ENCODE measurements at regions not wholly inside any gene's neighbourhood (a gene's known extent, or its start where the extent isn't known, plus 50 kb on each side); places are given as distances from the start of the nearest gene placed in this dataset.
A peak's percentile ranks its signal among the peaks of the same experiment; 100 is the strongest.

GRCh38 chr20:12808006-12808567, 200.7 kb upstream of the SPTLC3 start:
- H3K36me3 ChIP-seq: no peaks in the 10 kb centered on the region
- H3K9me3 ChIP-seq: no peaks in the 10 kb centered on the region
- intact Hi-C loops (cut with DNase I): no loop called here
- DNase-seq (no peak), ATAC-seq (no peak)
- H3K4me1 ChIP-seq: no peaks in the 10 kb centered on the region
- no peaks in the 10 kb centered on the region for H3K27me3 ChIP-seq
- TF ChIP-seq, protein P1, sequence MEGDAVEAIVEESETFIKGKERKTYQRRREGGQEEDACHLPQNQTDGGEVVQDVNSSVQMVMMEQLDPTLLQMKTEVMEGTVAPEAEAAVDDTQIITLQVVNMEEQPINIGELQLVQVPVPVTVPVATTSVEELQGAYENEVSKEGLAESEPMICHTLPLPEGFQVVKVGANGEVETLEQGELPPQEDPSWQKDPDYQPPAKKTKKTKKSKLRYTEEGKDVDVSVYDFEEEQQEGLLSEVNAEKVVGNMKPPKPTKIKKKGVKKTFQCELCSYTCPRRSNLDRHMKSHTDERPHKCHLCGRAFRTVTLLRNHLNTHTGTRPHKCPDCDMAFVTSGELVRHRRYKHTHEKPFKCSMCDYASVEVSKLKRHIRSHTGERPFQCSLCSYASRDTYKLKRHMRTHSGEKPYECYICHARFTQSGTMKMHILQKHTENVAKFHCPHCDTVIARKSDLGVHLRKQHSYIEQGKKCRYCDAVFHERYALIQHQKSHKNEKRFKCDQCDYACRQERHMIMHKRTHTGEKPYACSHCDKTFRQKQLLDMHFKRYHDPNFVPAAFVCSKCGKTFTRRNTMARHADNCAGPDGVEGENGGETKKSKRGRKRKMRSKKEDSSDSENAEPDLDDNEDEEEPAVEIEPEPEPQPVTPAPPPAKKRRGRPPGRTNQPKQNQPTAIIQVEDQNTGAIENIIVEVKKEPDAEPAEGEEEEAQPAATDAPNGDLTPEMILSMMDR (IDR thresholded peaks at IDR 0.05): no peak
- no peak overlapping the region for H3K4me3 ChIP-seq
- no peak overlapping the region for H3K27ac ChIP-seq

DNA sequence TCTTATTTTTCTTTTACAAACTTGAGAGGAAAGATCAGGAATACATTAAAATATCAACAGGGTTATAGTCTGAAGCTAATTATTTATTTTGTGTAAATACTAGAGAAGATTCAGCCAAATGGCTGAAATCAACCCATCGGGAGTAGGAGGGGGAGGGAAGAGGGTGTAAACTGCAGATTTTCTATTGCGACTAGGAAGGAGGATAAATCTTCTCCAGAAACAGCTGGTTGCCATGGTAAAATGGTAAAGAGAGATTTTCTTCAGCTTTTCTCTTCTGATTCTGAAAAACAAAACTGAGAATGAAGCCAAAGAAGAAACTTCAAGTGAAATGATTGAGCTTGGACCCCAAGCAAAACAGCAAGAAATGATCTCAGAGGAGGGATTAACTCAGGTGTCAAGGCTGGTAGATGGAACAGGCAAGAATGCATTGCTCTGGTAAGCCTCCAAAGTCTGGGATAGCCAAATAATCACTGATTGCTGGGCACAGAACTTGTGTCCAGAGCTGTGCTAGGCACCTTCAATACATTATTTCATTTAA, 193.5 kb upstream of the SPTLC3 start:
- ATAC-seq (no peak), DNase-seq (no peak)
- H3K4me3 ChIP-seq: no peak overlapping the region
- H3K4me1 ChIP-seq: no peaks in the 10 kb centered on the region
- intact Hi-C loops (cut with DNase I): no loop called here
- no peaks in the 10 kb centered on the region for H3K9me3 ChIP-seq
- H3K36me3 ChIP-seq: no peaks in the 10 kb centered on the region
- H3K27ac ChIP-seq: no peak overlapping the region
- no peaks in the 10 kb centered on the region for H3K27me3 ChIP-seq
- TF ChIP-seq, protein P1 (IDR thresholded peaks at IDR 0.05): no peak

GRCh38 chr20:12815778-12816408, 192.9 kb upstream of the SPTLC3 start:
- Histone ChIP-seq H3K4me3 (no peak overlapping the region), H3K36me3 (no peaks in the 10 kb centered on the region), H3K27me3 (no peaks in the 10 kb centered on the region), H3K4me1 (no peaks in the 10 kb centered on the region), H3K9me3 (no peaks in the 10 kb centered on the region), H3K27ac (no peak overlapping the region)
- intact Hi-C loops (cut with DNase I): no loop called here
- TF ChIP-seq, protein P1 (IDR thresholded peaks at IDR 0.05): no peak
- ATAC-seq (no peak), DNase-seq (no peak)

DNA sequence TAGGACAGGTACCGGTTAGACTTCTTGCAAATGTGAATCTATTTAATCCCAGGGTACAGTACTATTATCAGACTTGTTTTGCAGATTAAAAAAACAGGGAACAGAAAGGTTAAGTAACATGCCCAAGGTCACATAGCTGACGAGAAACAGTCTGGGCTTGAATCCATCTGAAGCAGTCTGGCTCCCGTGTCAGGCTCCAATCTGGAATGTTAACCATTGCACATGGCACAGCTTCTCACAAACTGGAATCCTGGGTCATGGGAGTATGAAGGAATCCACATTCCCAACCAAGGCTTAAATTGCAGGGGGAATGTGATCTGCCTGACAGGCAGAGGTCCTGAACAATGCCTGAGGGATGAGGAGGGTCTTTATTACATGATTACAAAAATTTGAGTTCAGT, 187.5 kb upstream of the SPTLC3 start:
- no peak overlapping the region for H3K4me3 ChIP-seq
- intact Hi-C loops (cut with DNase I): no loop called here
- ATAC-seq (peak; percentile 26), DNase-seq (no peak)
- no peaks in the 10 kb centered on the region for H3K4me1 ChIP-seq
- TF ChIP-seq, protein P1 (IDR thresholded peaks at IDR 0.05): no peak
- H3K27me3 ChIP-seq: no peaks in the 10 kb centered on the region
- H3K36me3 ChIP-seq: no peaks in the 10 kb centered on the region
- no peaks in the 10 kb centered on the region for H3K9me3 ChIP-seq
- no peak overlapping the region for H3K27ac ChIP-seq

- ATAC-seq: no peak
- intact Hi-C loops (cut with DNase I): no loop called here
Measured at GRCh38 chr20:12823734-12824133, 185.0 kb upstream of the SPTLC3 start.

More at GRCh38 chr20:12823734-12824133, 185.0 kb upstream of the SPTLC3 start:
- TF ChIP-seq, protein P1 (IDR thresholded peaks at IDR 0.05): no peak
- Histone ChIP-seq H3K27ac (no peak overlapping the region), H3K4me1 (no peaks in the 10 kb centered on the region), H3K4me3 (no peak overlapping the region), H3K36me3 (no peaks in the 10 kb centered on the region), H3K27me3 (no peaks in the 10 kb centered on the region), H3K9me3 (no peaks in the 10 kb centered on the region)
- DNase-seq: no peak
